ENCODE measurements at regions not wholly inside any gene's neighbourhood (a gene's known extent, or its start where the extent isn't known, plus 50 kb on each side); places are given as distances from the start of the nearest gene placed in this dataset.
"Not testable (repeated sequence)": the region's sequence is repeated elsewhere in the genome, so short reads cannot be mapped to it uniquely, and the experiment has no call there.

DNA sequence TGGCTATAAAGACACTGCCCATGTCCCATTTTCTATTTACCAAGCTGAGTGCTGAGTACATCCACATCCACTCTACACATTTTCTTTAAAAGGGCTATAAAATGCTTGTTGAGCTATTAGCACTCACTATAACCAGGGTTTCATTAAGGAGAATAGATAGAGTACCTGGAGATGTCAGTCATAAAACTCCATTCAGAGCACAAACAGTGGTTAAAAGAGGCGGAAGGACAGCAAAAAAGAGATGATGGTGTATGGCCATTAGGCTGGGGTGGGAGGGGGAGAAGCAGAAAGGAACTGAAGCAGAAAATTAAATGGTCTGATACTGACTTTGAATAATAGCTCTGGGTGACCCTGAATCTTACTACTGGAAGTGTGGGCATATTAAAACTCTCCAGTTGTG is 609.9 kb upstream of the MAP3K7 start:
- Histone ChIP-seq H3K9ac (ENCODE audit: control insufficient read depth, extremely low read depth, insufficient read depth, low read length) (no peak overlapping the region), H3K79me2 (ENCODE audit: control insufficient read depth, insufficient read depth, low read length) (no peaks in the 10 kb centered on the region), H3K9me3 (ENCODE audit: control insufficient read depth, low read depth, low read length) (no peaks in the 10 kb centered on the region), H3K4me2 (ENCODE audit: control insufficient read depth, extremely low read depth, insufficient read depth, low read depth, low read length) (no peak overlapping the region), H2AFZ (ENCODE audit: control insufficient read depth, low read length) (no peak overlapping the region), H4K20me1 (ENCODE audit: control insufficient read depth, extremely low read depth, insufficient read depth, low read length) (no peaks in the 10 kb centered on the region), H3K4me3 (ENCODE audit: control insufficient read depth in 2 of 3, extremely low read depth in 1 of 3, insufficient read depth in 2 of 3, low read depth in 1 of 3, low read length in 3 of 3) (no peak overlapping the region), H3K9me1 (ENCODE audit: control insufficient read depth, extremely low read depth, insufficient read depth, low read length) (no peaks in the 10 kb centered on the region), H3K36me3 (ENCODE audit: control insufficient read depth in 2 of 2, extremely low read depth in 1 of 2, insufficient read depth in 2 of 2, low read length in 2 of 2) (no peaks in the 10 kb centered on the region), H3K4me1 (ENCODE audit: control insufficient read depth, extremely low read depth, insufficient read depth, low read length) (no peaks in the 10 kb centered on the region), H3K27ac (ENCODE audit: control insufficient read depth, insufficient read depth, low read length) (no peak overlapping the region), H3K27me3 (ENCODE audit: control insufficient read depth, extremely low read depth, insufficient read depth, low read length) (no peaks in the 10 kb centered on the region)
- TF ChIP-seq EZH2 (IDR thresholded peaks at IDR 0.05; ENCODE audit: low read length) = no peak
- TF ChIP-seq, protein P1, sequence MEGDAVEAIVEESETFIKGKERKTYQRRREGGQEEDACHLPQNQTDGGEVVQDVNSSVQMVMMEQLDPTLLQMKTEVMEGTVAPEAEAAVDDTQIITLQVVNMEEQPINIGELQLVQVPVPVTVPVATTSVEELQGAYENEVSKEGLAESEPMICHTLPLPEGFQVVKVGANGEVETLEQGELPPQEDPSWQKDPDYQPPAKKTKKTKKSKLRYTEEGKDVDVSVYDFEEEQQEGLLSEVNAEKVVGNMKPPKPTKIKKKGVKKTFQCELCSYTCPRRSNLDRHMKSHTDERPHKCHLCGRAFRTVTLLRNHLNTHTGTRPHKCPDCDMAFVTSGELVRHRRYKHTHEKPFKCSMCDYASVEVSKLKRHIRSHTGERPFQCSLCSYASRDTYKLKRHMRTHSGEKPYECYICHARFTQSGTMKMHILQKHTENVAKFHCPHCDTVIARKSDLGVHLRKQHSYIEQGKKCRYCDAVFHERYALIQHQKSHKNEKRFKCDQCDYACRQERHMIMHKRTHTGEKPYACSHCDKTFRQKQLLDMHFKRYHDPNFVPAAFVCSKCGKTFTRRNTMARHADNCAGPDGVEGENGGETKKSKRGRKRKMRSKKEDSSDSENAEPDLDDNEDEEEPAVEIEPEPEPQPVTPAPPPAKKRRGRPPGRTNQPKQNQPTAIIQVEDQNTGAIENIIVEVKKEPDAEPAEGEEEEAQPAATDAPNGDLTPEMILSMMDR (optimal IDR thresholded peaks at IDR 0.05 in 1 of 3, IDR thresholded peaks at IDR 0.05 in 1 of 3, conservative IDR thresholded peaks at IDR 0.05 in 1 of 3; ENCODE audit: extremely low read depth in 1 of 3, insufficient read depth in 2 of 3, low read length in 3 of 3) = no peak
- dilution Hi-C loops (cut with MboI; ENCODE audit: extremely low pct_ligation_motif_present, low sequenced_read_pairs) = no loop called here
- DNase-seq (ENCODE audit: low read depth, low spot score) (no peak), FAIRE-seq (no peak)

DNA sequence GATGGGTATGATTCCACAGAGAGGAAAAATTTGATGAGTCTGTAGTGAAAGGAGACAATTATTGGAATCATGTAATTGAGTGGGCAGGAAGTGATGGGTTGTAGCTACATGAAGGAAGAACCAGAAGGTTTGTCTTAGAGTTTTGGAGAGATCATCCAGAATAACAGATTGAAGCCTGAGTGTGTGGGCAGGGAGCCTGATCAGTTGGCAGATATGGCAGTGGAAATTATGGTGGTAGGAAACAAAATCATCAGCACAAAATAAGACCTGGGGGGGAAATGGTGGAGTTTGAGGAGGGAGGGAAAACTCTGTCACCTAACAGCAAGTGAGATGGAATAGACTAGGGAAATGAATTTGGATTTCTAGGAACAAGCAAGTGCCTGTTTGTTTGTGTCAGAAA is 606.6 kb upstream of the MAP3K7 start:
- Histone ChIP-seq H3K4me3 (ENCODE audit: control insufficient read depth in 2 of 3, extremely low read depth in 1 of 3, insufficient read depth in 2 of 3, low read depth in 1 of 3, low read length in 3 of 3) (no peak overlapping the region), H3K36me3 (ENCODE audit: control insufficient read depth in 2 of 2, extremely low read depth in 1 of 2, insufficient read depth in 2 of 2, low read length in 2 of 2) (no peaks in the 10 kb centered on the region), H3K9me1 (ENCODE audit: control insufficient read depth, extremely low read depth, insufficient read depth, low read length) (no peaks in the 10 kb centered on the region), H3K27ac (ENCODE audit: control insufficient read depth, insufficient read depth, low read length) (no peak overlapping the region), H3K4me1 (ENCODE audit: control insufficient read depth, extremely low read depth, insufficient read depth, low read length) (no peaks in the 10 kb centered on the region), H3K9ac (ENCODE audit: control insufficient read depth, extremely low read depth, insufficient read depth, low read length) (no peak overlapping the region), H2AFZ (ENCODE audit: control insufficient read depth, low read length) (no peak overlapping the region), H3K4me2 (ENCODE audit: control insufficient read depth, extremely low read depth, insufficient read depth, low read depth, low read length) (no peak overlapping the region), H3K79me2 (ENCODE audit: control insufficient read depth, insufficient read depth, low read length) (no peaks in the 10 kb centered on the region), H3K27me3 (ENCODE audit: control insufficient read depth, extremely low read depth, insufficient read depth, low read length) (no peaks in the 10 kb centered on the region), H4K20me1 (ENCODE audit: control insufficient read depth, extremely low read depth, insufficient read depth, low read length) (no peaks in the 10 kb centered on the region), H3K9me3 (ENCODE audit: control insufficient read depth, low read depth, low read length) (no peaks in the 10 kb centered on the region)
- DNase-seq (ENCODE audit: low read depth, low spot score) = no peak
- FAIRE-seq = no peak
- dilution Hi-C loops (cut with MboI; ENCODE audit: extremely low pct_ligation_motif_present, low sequenced_read_pairs) = no loop called here
- TF ChIP-seq EZH2 (IDR thresholded peaks at IDR 0.05; ENCODE audit: low read length) = no peak
- TF ChIP-seq, protein P1 (optimal IDR thresholded peaks at IDR 0.05 in 1 of 3, IDR thresholded peaks at IDR 0.05 in 1 of 3, conservative IDR thresholded peaks at IDR 0.05 in 1 of 3; ENCODE audit: extremely low read depth in 1 of 3, insufficient read depth in 2 of 3, low read length in 3 of 3) = no peak

DNA sequence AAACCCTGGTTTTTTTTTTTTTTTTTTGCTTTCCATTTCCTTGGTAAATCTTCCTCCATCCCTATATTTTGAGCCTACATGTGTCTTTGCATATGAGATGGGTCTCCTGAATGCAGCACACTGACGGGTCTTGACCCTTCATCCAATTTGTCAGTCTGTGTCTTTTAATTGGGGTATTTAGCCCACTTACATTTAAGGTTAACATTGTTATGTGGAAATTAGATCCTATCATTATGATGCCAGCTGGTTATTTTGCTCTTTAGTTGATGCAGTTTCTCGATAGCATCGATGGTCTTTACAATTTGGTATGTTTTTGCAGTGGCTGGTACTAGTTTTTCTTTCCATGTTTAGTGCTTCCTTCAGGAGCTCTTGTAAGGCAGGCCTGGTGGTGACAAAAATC is 603.2 kb upstream of the MAP3K7 start:
- H3K9me1 ChIP-seq (ENCODE audit: control insufficient read depth, extremely low read depth, insufficient read depth, low read length); H3K4me2 ChIP-seq (ENCODE audit: control insufficient read depth, extremely low read depth, insufficient read depth, low read depth, low read length); H3K27ac ChIP-seq (ENCODE audit: control insufficient read depth, insufficient read depth, low read length); FAIRE-seq; H4K20me1 ChIP-seq (ENCODE audit: control insufficient read depth, extremely low read depth, insufficient read depth, low read length); H3K9ac ChIP-seq (ENCODE audit: control insufficient read depth, extremely low read depth, insufficient read depth, low read length); H3K36me3 ChIP-seq (ENCODE audit: control insufficient read depth in 2 of 2, extremely low read depth in 1 of 2, insufficient read depth in 2 of 2, low read length in 2 of 2); H3K27me3 ChIP-seq (ENCODE audit: control insufficient read depth, extremely low read depth, insufficient read depth, low read length); H3K9me3 ChIP-seq (ENCODE audit: control insufficient read depth, low read depth, low read length); H3K79me2 ChIP-seq (ENCODE audit: control insufficient read depth, insufficient read depth, low read length); H2AFZ ChIP-seq (ENCODE audit: control insufficient read depth, low read length); H3K4me3 ChIP-seq (ENCODE audit: control insufficient read depth in 2 of 3, extremely low read depth in 1 of 3, insufficient read depth in 2 of 3, low read depth in 1 of 3, low read length in 3 of 3); dilution Hi-C loops (cut with MboI; ENCODE audit: extremely low pct_ligation_motif_present, low sequenced_read_pairs); H3K4me1 ChIP-seq (ENCODE audit: control insufficient read depth, extremely low read depth, insufficient read depth, low read length); DNase-seq (ENCODE audit: low read depth, low spot score): not testable (repeated sequence)

Data from keratinocyte (primary cell).